ENCODE measurements at regions not wholly inside any gene's neighbourhood (a gene's known extent, or its start where the extent isn't known, plus 50 kb on each side); places are given as distances from the start of the nearest gene placed in this dataset.

DNA sequence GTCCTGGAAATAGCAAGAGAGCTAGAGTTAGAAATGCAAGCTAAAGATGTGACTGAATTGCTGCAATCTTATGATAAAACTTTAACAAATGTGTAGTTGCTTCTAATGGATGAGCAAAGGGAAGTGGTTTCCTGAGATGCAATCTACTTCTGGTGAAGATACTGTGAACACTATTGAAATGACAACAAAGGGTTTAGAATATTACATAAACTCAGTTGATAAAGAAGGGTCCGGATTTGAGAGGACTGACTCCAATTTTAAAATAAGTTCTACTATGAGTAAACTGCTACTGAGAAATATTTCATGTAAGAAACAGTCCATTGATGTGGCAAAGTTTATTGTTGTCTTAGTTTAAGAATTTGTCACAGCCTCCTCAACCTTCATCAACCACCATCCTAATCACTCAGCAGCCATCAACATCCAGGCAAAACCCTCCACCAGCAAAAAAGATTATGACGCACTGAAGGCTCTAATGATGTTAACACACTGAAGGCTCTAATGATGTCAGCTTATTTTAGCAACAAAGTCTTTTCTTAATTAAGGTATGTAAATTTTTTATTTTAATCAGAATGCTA, 376.2 kb downstream of the CDH10 start:
- TF ChIP-seq TCF4 (CRISPR knock-in tag; IDR thresholded peaks at IDR 0.05; ENCODE audit: borderline replicate concordance) (no peak), RARB (CRISPR knock-in tag; IDR thresholded peaks at IDR 0.05) (no peak), PATZ1 (CRISPR knock-in tag; IDR thresholded peaks at IDR 0.05; ENCODE audit: borderline replicate concordance) (no peak), TOX (CRISPR knock-in tag; IDR thresholded peaks at IDR 0.05; ENCODE audit: borderline replicate concordance) (no peak), ZNF8 (CRISPR knock-in tag; IDR thresholded peaks at IDR 0.05) (no peak), ZFP30 (CRISPR knock-in tag; IDR thresholded peaks at IDR 0.05) (no peak), PPARA (CRISPR knock-in tag; IDR thresholded peaks at IDR 0.05; ENCODE audit: borderline replicate concordance) (no peak), BACH2 (CRISPR knock-in tag; IDR thresholded peaks at IDR 0.05; ENCODE audit: borderline replicate concordance) (no peak), CSDC2 (CRISPR knock-in tag; IDR thresholded peaks at IDR 0.05) (no peak), ZFP3 (CRISPR knock-in tag; IDR thresholded peaks at IDR 0.05) (no peak), ARNTL (CRISPR knock-in tag; IDR thresholded peaks at IDR 0.05; ENCODE audit: borderline replicate concordance, low read depth) (no peak), GLIS3 (CRISPR knock-in tag; IDR thresholded peaks at IDR 0.05) (no peak), ZNF70 (CRISPR knock-in tag; IDR thresholded peaks at IDR 0.05) (no peak), ZNF565 (CRISPR knock-in tag; conservative IDR thresholded peaks at IDR 0.05; ENCODE audit: low read depth) (no peak)

Measured in SK-N-SH treated with all-trans-retinoic acid at 6 μM for 48 hours (cell line).